ENCODE measurements at regions not wholly inside any gene's neighbourhood (a gene's known extent, or its start where the extent isn't known, plus 50 kb on each side); places are given as distances from the start of the nearest gene placed in this dataset.

- Histone ChIP-seq H3K4me2 (ENCODE audit: low read depth, low read length) (no peak overlapping the region), H3K4me1 (ENCODE audit: low read length) (peaks cover 12% of the 10 kb centered on the region), H3K79me2 (ENCODE audit: low read length) (no peaks in the 10 kb centered on the region), H2AFZ (ENCODE audit: low read length) (no peak overlapping the region; the same call in 1 of the 2 replicates), H3K4me3 (ENCODE audit: low read length) (no peak overlapping the region), H3K9me3 (replicated peaks; ENCODE audit: insufficient read depth, low read length) (no peaks in the 10 kb centered on the region), H3K27me3 (replicated peaks; ENCODE audit: insufficient read depth, low read length) (no peaks in the 10 kb centered on the region), H3F3A (ENCODE audit: insufficient read depth, low read length) (no peaks in the 10 kb centered on the region; the same call in 1 of the 2 replicates), H3K9me2 (replicated peaks; ENCODE audit: insufficient read depth, low read length) (no peaks in the 10 kb centered on the region), H4K20me1 (ENCODE audit: insufficient read depth, low read length) (no peaks in the 10 kb centered on the region), H3K9ac (ENCODE audit: low read length) (no peak overlapping the region), H3K27ac (ENCODE audit: low read length) (no peak overlapping the region), H3K36me3 (replicated peaks; ENCODE audit: insufficient read depth, low read length) (no peaks in the 10 kb centered on the region)
- TF ChIP-seq EZH2phosphoT487 (IDR thresholded peaks at IDR 0.05; ENCODE audit: low read length) (no peak), CTCF (IDR thresholded peaks at IDR 0.05; ENCODE audit: low read length) (no peak), EZH2 (optimal IDR thresholded peaks at IDR 0.05; ENCODE audit: low read depth, low read length) (no peak)
- DNase-seq = no peak
Observed at GRCh38 chr1:238647877-238648276, 738.5 kb upstream of the CHRM3 start.

GRCh38 chr1:238642231-238642630, 744.1 kb upstream of the CHRM3 start:
- Histone ChIP-seq H3K36me3 (replicated peaks; ENCODE audit: insufficient read depth, low read length) (no peaks in the 10 kb centered on the region), H3K9me2 (replicated peaks; ENCODE audit: insufficient read depth, low read length) (no peaks in the 10 kb centered on the region), H2AFZ (ENCODE audit: low read length) (no peak overlapping the region), H3F3A (ENCODE audit: insufficient read depth, low read length) (no peaks in the 10 kb centered on the region), H3K79me2 (ENCODE audit: low read length) (no peaks in the 10 kb centered on the region), H3K4me2 (ENCODE audit: low read depth, low read length) (no peak overlapping the region), H3K9ac (ENCODE audit: low read length) (no peak overlapping the region), H3K9me3 (replicated peaks; ENCODE audit: insufficient read depth, low read length) (no peaks in the 10 kb centered on the region), H4K20me1 (ENCODE audit: insufficient read depth, low read length) (no peaks in the 10 kb centered on the region), H3K27me3 (replicated peaks; ENCODE audit: insufficient read depth, low read length) (no peaks in the 10 kb centered on the region), H3K27ac (ENCODE audit: low read length) (no peak overlapping the region), H3K4me1 (ENCODE audit: low read length) (no peaks in the 10 kb centered on the region), H3K4me3 (ENCODE audit: low read length) (no peak overlapping the region)
- TF ChIP-seq CTCF (IDR thresholded peaks at IDR 0.05; ENCODE audit: low read length) = no peak
- TF ChIP-seq EZH2 (optimal IDR thresholded peaks at IDR 0.05; ENCODE audit: low read depth, low read length) = no peak
- TF ChIP-seq EZH2phosphoT487 (IDR thresholded peaks at IDR 0.05; ENCODE audit: low read length) = no peak
- DNase-seq = no peak

- no peak for DNase-seq
- H3K27me3 ChIP-seq (replicated peaks; ENCODE audit: insufficient read depth, low read length) = no peaks in the 10 kb centered on the region
- no peak for TF ChIP-seq EZH2 (optimal IDR thresholded peaks at IDR 0.05; ENCODE audit: low read depth, low read length)
Observed at GRCh38 chr1:238639861-238640260, 746.5 kb upstream of the CHRM3 start.

GRCh38 chr1:238628110-238628509, 737.4 kb upstream of the ZP4 start:
- H3F3A ChIP-seq (ENCODE audit: insufficient read depth, low read length) = no peaks in the 10 kb centered on the region
- no peaks in the 10 kb centered on the region for H3K27me3 ChIP-seq (replicated peaks; ENCODE audit: insufficient read depth, low read length)
- DNase-seq = no peak
- no peaks in the 10 kb centered on the region for H3K9me3 ChIP-seq (replicated peaks; ENCODE audit: insufficient read depth, low read length)
- no peak overlapping the region for H3K27ac ChIP-seq (ENCODE audit: low read length)
- H3K9me2 ChIP-seq (replicated peaks; ENCODE audit: insufficient read depth, low read length) = no peaks in the 10 kb centered on the region
- no peaks in the 10 kb centered on the region for H4K20me1 ChIP-seq (ENCODE audit: insufficient read depth, low read length)
- no peaks in the 10 kb centered on the region for H3K79me2 ChIP-seq (ENCODE audit: low read length)
- no peak overlapping the region for H3K9ac ChIP-seq (ENCODE audit: low read length)
- H3K36me3 ChIP-seq (replicated peaks; ENCODE audit: insufficient read depth, low read length) = no peaks in the 10 kb centered on the region
- peaks cover 21% of the 10 kb centered on the region for H3K4me1 ChIP-seq (ENCODE audit: low read length)
- no peak overlapping the region for H3K4me3 ChIP-seq (ENCODE audit: low read length)
- no peak for TF ChIP-seq CTCF (IDR thresholded peaks at IDR 0.05; ENCODE audit: low read length)
- TF ChIP-seq EZH2 (optimal IDR thresholded peaks at IDR 0.05; ENCODE audit: low read depth, low read length) = no peak
- TF ChIP-seq EZH2phosphoT487 (IDR thresholded peaks at IDR 0.05; ENCODE audit: low read length) = no peak
- no peak overlapping the region for H3K4me2 ChIP-seq (ENCODE audit: low read depth, low read length)
- H2AFZ ChIP-seq (ENCODE audit: low read length) = no peak overlapping the region

More at GRCh38 chr1:238639861-238640260, 746.5 kb upstream of the CHRM3 start:
- no peak overlapping the region for H3K9ac ChIP-seq (ENCODE audit: low read length)
- no peaks in the 10 kb centered on the region for H4K20me1 ChIP-seq (ENCODE audit: insufficient read depth, low read length)
- H3K9me3 ChIP-seq (replicated peaks; ENCODE audit: insufficient read depth, low read length) = no peaks in the 10 kb centered on the region
- H3K27ac ChIP-seq (ENCODE audit: low read length) = no peak overlapping the region
- H3K4me1 ChIP-seq (ENCODE audit: low read length) = no peaks in the 10 kb centered on the region
- H3K4me3 ChIP-seq (ENCODE audit: low read length) = no peak overlapping the region
- H3K4me2 ChIP-seq (ENCODE audit: low read depth, low read length) = no peak overlapping the region
- no peaks in the 10 kb centered on the region for H3F3A ChIP-seq (ENCODE audit: insufficient read depth, low read length)
- H3K9me2 ChIP-seq (replicated peaks; ENCODE audit: insufficient read depth, low read length) = no peaks in the 10 kb centered on the region
- no peaks in the 10 kb centered on the region for H3K36me3 ChIP-seq (replicated peaks; ENCODE audit: insufficient read depth, low read length)
- H3K79me2 ChIP-seq (ENCODE audit: low read length) = no peaks in the 10 kb centered on the region
- no peak overlapping the region for H2AFZ ChIP-seq (ENCODE audit: low read length)

All from MM.1S (cell line).